NCI-H748 (cell line): ENCODE measurements at regions not wholly inside any gene's neighbourhood (a gene's known extent, or its start where the extent isn't known, plus 50 kb on each side); places are given as distances from the start of the nearest gene placed in this dataset.
A peak's percentile ranks its signal among the peaks of the same experiment; 100 is the strongest.
"Not testable (repeated sequence)": the region's sequence is repeated elsewhere in the genome, so short reads cannot be mapped to it uniquely, and the experiment has no call there.

Source experiments
- DNase-seq: peaks from one replicate; lab custom pipeline; 2025; ENCODE audit not compliant: unreplicated experiment; lab: John Stamatoyannopoulos, UW

DNA sequence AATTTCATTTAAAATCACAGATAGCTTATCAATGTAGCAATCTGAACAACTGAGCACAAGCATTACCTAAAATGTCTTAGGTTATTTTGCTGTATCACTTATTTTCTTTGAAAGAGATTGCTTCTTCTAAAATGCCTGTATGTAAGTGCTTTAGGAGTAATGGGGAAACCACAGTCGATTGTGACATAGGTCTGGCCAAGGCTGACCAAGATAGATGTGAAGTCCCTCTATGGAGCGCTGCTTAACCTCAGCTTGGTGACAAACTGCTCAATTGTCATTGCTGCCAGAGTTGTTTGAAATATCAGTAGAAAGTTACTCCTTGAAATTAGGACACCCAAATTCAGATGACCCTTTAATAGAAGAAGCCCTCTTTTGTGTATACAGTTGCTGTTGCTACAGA, 401.9 kb upstream of the NDST4 start:
- DNase-seq = no peak

DNA sequence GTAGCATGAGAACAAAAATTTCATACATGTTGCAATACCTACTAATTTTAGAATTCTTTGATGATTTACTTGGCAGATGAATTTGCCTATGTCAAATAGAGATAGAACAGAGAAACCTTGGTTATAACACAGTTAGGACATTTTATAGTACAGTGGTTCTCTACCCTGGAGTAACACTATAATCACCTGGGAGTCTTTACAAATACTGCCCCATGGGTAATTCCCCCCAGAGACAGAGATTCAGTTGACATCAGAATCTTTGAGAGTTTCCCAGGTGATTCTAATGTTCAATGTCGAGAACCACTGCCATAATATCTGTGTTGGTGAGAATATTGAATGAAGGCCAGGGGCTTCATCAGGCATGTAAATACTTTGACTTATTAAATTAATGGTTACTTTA, 401.3 kb upstream of the NDST4 start:
- no peak for DNase-seq

DNA sequence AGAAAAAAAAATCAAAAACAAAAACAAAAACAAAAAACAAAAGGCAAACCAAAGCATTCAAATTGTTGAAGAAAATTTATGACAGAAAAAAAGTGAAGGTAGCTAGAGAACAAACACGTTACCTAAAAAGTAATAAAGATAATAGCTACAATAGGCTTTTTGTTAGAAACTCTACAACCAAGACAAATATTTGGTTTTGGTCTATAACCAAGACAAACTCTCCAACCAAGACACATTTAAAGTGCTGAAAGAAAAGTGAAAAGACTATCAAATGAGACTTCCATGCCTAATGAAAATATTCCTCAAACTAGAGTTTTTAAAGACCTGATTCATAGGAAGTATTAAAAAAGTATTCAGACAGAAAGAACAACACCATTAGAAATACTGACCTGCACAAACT, 391.9 kb upstream of the NDST4 start:
- no peak for DNase-seq

DNA sequence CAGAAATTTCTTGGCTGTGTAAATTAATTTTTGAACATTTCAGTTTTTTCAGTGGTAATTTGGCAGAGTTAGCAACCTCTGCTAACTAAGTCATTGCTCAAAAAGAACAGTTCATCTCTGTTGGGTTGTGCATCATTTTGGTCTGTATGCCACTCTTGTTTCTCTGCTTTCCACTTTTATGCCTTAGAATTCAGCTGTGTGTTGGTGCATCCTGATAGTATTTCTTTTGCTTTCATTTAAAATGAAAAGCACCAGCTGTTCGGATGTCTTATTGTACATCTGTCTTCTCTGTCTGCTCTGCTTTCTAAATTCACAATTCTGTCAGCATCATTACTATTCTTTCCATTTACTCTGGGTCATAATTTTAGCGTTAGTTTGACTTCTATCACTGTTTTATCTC, 388.2 kb upstream of the NDST4 start:
- no peak for DNase-seq

DNA sequence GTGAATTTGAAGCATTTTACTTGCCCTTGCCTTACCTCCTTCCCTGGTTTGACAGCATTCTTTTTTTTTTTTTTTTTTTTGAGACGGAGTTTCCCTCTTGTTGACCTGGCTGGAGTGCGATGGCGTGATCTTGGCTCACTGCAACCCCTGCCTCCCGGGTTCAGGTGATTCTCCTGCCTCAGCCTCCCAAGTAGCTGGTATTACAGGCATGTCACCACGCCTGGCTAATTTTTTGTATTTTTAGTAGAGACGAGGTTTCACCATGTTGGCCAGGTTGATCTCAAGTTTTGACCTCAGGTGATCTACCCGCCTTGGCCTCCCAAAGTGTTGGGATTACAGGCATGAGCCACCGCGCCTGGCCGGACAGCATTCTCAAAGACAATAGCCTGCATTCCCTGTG, 380.4 kb upstream of the NDST4 start:
- DNase-seq = not testable (repeated sequence)

DNA sequence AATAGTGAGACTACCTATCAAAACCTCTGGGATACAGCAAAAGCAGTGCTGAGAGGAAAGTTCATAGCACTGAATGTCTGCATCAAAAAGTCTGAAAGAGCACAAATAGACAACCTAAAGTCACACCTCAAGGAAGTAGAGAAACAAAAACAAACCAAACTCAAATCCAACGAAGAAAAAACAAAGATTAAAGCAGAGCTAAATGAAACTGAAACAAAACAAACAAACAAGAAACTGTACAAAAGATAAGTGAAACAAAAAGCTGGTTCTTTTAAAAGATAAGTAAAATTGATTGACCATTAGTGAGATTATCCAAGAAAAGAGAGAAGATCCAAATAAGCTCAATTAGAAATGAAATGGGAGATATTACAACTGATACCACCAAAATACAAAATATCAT, 378.3 kb upstream of the NDST4 start:
- DNase-seq = no peak

DNA sequence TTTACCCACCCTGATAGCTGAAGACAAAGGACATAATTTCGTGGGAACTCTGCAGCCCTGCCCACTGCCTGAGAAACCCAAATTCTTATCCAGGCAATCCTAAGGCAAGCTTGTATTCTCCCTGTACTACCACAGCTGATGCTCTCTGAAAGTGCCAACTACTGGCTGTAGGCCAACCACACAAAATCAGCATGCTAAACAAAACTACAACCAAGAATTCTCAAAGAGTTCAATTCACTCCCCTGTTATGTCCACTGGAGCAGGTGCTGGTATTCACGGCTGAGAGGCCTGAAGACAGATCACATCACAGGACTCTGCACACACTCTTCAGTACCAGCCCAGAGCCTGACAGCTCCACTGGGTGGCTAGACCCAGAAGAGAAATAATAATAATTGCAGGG, 375.9 kb upstream of the NDST4 start:
- no peak for DNase-seq

DNA sequence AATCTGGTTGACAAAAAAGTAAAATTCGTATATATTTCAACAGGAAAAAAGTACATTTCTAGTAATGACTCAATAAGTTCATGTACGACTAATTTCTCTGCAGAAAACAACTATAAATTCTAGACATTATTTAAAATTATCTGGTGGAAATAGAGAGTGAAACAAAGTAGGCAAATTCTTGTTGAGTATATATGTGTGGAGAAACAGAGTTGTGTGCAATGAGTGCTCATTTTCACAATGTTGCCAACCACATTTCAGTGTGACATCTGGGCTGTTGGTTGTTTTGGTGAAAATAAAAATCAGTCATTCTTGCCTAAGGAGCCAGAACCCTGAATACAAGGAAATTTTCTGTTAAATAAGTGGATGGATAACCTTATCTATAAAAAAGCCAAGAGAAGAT, 372.0 kb upstream of the NDST4 start:
- DNase-seq = no peak

DNA sequence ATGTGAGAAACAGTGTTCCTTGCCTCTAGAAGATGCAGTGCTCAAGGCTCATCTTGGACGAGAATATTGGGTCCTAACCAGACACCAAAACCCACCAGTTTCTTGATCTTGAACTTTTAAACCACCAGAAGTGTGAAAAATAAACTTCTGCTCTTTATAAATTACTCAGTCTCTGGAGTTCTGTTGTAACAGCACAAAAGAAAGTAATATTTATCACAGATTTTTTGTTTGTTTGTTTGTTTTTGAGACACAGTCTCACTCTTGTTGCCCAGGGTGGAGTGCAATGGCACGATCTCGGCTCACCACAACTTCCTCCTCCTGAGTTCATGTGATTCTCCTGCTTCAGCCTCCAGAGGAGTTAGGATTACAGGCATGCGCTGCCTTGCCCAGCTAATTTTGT, 371.1 kb upstream of the NDST4 start:
- DNase-seq = no peak

DNA sequence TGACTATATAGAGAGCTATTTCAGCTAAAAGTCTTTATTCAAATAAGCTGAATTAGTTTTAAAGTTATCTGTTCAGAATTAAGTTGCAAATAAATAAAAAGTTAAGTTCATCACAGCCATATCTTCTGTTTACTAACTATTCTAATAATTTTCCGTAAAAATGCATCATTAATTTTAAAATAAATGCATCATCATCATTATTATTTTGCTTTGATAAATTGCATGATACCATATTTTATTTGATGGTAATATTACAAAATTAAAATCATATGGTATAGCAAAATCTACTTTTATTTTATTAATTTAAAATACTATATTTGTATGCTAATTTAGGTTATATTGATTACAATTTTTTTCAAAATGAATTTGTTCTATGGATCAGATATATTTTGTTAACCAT, 357.3 kb upstream of the NDST4 start:
- DNase-seq = no peak

DNA sequence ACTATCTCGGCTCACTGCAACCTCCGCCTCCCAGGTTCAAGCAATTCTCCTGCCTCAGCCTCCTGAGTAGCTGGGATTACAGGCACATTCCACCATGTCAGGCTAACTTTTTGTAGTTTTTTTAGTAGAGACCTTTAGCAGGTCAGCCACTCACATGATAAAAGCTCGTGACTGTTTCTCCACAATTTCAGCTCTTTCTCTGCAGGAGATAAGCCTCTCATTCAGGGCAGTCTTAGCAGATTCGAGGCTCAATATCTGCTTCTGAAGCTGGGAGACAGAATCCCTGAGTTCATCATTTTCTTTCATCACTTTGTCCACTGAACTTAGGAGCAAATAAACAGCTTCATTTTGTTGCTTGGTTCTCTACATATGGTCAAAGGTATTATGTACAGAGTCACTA, 345.9 kb upstream of the NDST4 start:
- DNase-seq = not testable (repeated sequence)

DNA sequence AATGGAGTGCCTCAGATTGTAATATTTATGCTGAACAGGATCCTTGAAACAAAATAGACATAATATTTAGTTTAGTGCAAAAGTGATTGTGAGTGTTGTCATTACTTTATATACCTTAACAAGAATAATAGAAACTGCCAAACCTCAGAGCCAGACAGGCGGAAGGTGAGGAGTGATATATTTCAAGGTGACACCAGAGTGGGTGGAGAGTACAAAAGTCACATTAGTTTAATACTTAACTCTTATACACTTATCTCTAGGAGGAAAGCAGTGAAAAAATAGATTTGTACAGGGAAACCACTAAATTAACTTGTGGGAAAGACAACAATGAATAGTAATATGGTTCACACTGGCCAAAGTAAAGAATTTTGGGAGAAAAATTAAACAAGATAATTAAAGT, 342.8 kb upstream of the NDST4 start:
- no peak for DNase-seq

DNA sequence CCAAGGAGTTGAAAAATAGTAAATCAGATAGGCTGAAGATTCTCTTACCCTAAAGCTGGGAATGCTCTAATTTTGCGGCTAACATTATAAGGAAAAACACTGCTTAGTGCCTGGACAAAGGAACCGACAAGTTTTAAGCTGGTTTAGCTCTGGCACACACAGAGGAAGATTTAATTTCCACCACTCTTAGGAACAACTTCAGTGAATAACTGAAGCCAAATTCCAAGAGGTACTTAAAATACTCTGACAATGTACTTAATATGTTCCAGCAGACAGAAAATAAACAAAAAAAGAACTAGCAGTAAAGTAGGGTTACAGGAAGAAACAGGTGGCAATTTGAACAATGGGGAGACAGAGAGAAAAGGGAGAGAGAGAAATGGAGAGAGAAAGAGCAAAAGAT, 340.8 kb upstream of the NDST4 start:
- no peak for DNase-seq

DNA sequence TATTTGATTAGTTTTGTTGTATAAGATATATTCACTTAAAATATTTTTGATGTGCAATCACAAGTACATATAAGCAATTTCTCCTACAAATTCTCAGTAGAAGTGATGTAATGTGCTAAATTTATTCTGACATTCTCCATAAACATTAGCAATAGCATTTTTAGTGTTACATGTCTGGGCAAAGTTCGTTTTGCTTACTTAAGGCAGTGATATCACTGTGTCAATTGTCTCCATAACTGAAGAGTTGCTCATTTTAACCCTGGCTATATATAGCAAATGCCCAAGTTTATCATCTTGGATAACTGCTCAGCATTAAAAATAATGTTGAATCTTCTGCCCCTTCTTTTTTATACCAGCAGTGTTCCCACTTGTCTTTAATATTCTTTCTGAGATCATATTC, 340.0 kb upstream of the NDST4 start:
- DNase-seq = no peak

DNA sequence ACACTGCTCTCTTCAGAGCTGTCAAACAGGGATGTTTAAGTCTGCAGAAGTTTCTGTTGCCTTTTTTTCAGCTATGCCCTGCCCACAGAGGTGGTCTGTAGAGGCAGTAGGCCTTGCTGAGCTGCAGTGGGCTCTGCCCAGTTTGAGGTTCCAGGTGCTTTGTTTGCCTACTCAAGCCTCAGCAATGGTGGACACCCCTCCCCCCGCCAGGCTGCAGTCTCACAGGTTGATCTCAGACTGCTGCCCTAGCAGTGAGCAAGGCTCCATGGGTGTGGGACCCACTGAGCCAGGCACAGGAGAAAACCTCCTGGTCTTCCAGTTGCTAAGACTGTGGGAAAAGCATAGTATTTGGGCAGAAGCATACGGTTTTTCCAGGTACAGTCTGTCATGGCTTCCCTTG, 338.8 kb upstream of the NDST4 start:
- DNase-seq = not testable (repeated sequence)

DNA sequence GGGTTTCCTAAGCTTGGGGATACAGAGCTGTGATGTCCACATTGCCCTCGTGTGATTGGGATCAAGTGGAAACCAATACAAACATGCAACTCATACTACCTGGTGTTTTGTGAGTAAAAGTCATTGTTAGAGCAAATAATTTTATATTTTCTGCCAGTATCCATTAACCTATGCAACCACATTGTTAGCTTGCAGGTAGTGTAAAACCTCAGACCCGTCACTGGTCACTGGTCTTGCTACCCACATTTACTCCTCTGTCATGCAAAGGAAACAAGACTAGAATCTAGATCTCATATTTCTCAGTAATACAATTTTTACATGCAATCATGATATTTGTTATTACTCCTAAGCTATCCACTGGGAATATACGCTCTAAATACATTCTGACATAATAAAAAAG, 324.3 kb upstream of the NDST4 start:
- no peak for DNase-seq

DNA sequence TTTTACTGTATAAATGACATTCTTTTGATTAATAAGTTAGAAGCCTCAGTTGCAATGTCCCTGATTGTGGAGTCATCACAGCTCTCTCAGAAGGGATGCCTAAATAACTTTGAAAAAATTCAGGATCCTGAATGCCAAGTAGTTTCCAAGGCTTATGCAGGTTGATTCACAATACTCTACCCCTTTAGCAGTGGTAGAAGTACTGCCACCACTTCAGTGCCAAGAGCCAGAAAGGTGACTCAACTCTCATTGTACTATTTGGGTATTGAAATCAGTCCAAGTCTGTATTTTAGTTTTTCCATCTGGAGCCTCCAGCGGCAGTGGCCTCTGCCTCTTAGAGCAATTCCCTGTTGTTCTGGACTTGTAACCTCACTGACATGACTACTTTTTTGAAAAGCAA, 320.1 kb upstream of the NDST4 start:
- no peak for DNase-seq

DNA sequence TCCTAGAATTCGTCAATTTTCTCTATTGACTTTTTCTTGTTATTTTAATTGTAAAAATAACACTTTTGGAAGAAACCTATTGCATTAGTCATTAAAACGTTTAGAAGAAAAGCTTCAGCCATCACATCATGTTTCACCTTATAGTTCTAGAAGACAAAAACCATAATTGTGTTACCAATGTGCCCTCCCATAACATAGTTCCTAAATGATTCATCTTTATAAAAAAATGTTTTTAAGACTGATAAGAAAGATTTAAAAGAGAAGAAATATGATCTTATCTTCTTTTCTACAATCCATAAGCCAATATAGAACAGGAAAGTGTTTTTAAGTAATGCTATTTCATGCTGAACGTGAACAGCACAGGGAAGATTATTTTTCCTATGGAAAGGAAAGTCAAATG, 316.6 kb upstream of the NDST4 start:
- no peak for DNase-seq

DNA sequence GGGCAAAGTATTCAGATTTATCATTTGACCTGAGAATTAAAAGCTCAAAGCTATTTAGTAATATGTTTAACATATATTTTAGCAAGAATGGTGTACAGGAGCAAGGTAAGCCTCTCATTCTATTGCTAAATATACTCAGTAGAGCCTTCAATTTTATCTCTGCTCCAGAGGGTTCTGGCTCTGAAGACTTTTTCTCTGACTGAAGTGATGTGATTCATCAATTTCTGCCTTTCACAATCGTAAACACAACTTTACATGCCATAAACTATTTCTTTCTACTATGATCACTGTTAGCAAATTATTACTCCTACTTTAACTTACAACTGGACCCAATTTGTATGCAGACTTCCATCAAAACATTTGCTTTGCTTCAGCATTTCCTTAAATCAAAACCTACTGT, 315.0 kb upstream of the NDST4 start:
- no peak for DNase-seq

DNA sequence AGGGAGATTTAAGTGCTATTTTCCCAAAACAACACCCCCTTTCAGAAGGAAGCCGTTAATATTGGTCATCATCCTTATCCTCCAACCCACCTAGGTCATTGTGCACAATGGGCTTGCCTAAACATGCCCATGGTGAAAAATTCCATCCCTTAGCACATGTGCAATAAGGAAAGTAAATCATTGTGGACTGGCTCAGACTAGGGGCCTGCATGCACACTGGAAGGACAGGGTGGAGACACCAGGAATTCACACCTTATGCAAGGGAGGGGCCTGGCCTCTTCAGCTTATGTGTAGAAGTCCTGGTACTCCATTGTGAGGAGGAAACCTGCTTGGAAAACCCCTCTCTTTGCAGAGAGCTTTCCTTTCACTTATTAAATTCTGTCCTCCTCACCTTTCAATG, 311.4 kb upstream of the NDST4 start:
- DNase-seq = peak; percentile 47

DNA sequence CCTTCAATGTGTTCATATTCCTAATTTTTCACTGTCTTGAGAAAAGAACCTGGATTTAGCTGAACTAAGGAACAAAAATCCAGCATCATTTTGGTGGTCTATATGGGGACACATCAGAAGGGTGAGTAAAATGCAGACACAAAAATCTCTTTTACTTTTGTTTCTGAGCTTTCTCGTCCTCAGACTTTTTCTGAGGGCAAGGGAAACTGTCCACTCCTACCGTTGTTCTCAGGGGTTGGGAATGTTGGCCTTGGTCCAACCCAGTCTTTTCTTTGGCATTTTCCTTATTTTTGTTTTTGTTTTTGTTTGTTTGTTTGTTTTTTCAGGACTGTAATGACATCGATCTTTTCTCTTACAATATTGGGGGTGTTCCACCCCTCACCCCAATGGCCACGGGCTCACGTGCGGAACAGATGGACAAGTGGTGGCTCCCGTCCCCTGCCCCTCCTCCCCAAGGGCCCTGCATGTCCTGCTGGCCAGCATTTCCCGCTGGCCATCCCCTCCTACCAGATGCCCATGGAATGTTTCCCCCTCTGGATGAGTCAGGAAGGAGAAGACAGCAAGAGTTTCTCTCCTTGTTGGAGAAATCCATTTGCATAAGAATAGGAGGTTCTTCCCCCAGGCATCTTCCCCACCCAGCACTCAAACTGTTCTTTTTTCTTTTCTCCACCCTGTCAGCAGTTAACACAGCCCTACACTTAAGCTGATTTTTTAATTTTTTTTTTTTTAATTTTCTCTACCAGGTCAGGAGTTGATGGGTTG, 305.4 kb upstream of the NDST4 start:
- no peak for DNase-seq

DNA sequence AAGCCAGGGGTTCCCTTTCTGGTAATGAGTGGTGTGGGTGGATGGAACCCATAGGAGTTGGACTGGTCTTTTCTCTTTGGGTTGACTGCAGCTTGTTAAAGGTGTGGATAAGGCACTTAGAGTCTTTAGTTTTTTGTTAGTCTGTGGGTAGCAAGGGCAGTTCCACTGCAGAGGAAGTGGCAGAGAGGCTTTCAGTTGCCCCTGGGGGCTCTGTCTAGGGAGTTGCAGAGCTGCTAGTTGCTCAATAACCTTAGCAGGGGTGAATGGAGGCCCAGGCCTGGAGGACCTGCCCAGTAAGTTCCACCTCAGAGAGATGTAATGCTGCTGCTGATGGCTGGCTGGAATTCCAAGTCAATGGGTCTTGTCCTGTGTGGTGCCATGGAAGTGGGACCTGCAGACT, 282.6 kb upstream of the NDST4 start:
- DNase-seq = no peak

DNA sequence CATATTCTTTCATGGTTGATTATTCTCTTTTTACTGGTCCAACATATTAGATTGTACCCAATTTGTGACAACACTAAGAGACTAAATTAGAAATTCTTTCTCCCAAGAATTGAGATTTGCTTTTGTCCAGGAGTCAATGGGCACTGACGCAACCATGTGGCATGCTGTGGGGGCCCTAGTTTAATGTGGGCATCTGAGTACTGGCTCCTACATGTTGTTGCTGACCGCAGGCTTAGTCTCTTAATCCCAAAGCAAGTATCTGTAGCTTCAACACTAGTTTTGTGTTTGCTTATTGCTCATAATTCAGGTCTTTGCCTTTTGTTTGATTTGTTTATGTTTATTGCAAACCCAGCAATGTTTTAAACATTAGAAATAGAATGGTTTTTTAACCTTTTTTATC, 263.4 kb upstream of the NDST4 start:
- DNase-seq = no peak

DNA sequence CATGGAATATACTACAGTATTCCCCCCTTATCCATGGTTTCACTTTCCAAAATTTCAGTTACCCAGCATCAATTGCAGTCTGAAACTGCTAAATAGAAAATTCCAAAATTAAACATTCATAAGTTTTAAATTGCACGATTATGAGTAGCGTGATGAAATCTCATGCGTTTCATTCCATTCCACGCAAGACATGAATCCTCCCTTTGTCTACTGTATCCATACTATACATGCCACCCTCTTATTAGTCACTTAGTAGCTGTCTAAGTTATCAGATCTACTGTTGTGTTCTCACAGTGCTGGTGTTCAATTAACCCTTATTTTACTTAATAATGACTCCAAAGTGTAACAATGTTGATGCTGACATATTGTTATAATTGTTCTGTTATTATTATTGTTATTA, 261.2 kb upstream of the NDST4 start:
- no peak for DNase-seq
